Endometrium (tissue), 2 donors: ENCODE measurements at regions not wholly inside any gene's neighbourhood (a gene's known extent, or its start where the extent isn't known, plus 50 kb on each side); places are given as distances from the start of the nearest gene placed in this dataset.

Experiments
- FAIRE-seq: peaks from 2 replicates; lab custom pipeline; 2012; peaks lifted over from hg19 to GRCh38; lab: Jason Lieb, UNC
- donor health status: control.
- donor health status: control.

GRCh38 chr2:220660277-220661145 is 911.6 kb downstream of the EPHA4 start:
- no peak for FAIRE-seq

GRCh38 chr2:220662431-220662830 is 909.7 kb downstream of the EPHA4 start:
- no peak for FAIRE-seq

GRCh38 chr2:220663065-220663464 is 909.0 kb downstream of the EPHA4 start:
- FAIRE-seq = no peak

- FAIRE-seq = no peak
These were observed 907.6 kb downstream of the EPHA4 start for GRCh38 chr2:220664272-220665107.

- FAIRE-seq = no peak
These were observed 907.0 kb downstream of the EPHA4 start for GRCh38 chr2:220665108-220665471.

- no peak for FAIRE-seq
These were observed 902.8 kb downstream of the EPHA4 start for GRCh38 chr2:220669324-220669723.

GRCh38 chr2:220670511-220670910 is 901.6 kb downstream of the EPHA4 start:
- FAIRE-seq = no peak

- FAIRE-seq = no peak
These were observed 898.8 kb downstream of the EPHA4 start for GRCh38 chr2:220673151-220673874.

GRCh38 chr2:220674033-220674432 is 898.1 kb downstream of the EPHA4 start:
- FAIRE-seq = no peak

GRCh38 chr2:220676695-220677094 is 895.4 kb downstream of the EPHA4 start:
- FAIRE-seq = no peak

GRCh38 chr2:220678943-220679342 is 893.2 kb downstream of the EPHA4 start:
- FAIRE-seq = no peak

GRCh38 chr2:220682616-220683015 is 889.5 kb downstream of the EPHA4 start:
- no peak for FAIRE-seq

- FAIRE-seq = no peak
These were observed 888.0 kb downstream of the EPHA4 start for GRCh38 chr2:220684099-220684498.

GRCh38 chr2:220687231-220687843 is 884.8 kb downstream of the EPHA4 start:
- peak; percentile 73 for FAIRE-seq

- no peak for FAIRE-seq
These were observed 876.5 kb downstream of the EPHA4 start for GRCh38 chr2:220695397-220696279.

- no peak for FAIRE-seq
These were observed 875.8 kb downstream of the EPHA4 start for GRCh38 chr2:220696280-220696669.

GRCh38 chr2:220697011-220697410 is 875.1 kb downstream of the EPHA4 start:
- no peak for FAIRE-seq

- no peak for FAIRE-seq
These were observed 871.0 kb downstream of the EPHA4 start for GRCh38 chr2:220701115-220701514.

- no peak for FAIRE-seq
These were observed 868.8 kb downstream of the EPHA4 start for GRCh38 chr2:220703279-220703678.

- FAIRE-seq = no peak
These were observed 868.0 kb downstream of the EPHA4 start for GRCh38 chr2:220704081-220704480.

- FAIRE-seq = no peak
These were observed 867.3 kb downstream of the EPHA4 start for GRCh38 chr2:220704810-220705209.
